Stimulated activated CD4-positive, alpha-beta T cell treated with anti-CD3 and anti-CD28 coated beads, Interleukin-2, amount 100 ng/mL, for 24 hours (primary cell): ENCODE measurements at regions not wholly inside any gene's neighbourhood (a gene's known extent, or its start where the extent isn't known, plus 50 kb on each side); places are given as distances from the start of the nearest gene placed in this dataset.
"Not testable (repeated sequence)": the region's sequence is repeated elsewhere in the genome, so short reads cannot be mapped to it uniquely, and the experiment has no call there.

Experiments used
- DNase-seq, 2 donors: peaks; one replicate each; pipeline ENCODE4 v3.0.0-alpha.2; 2020

GRCh38 chr19:23984911-23985310 is 70.2 kb downstream of the ZNF726 start:
- DNase-seq = not testable (repeated sequence)

GRCh38 chr19:23986623-23987022 is 71.9 kb downstream of the ZNF726 start:
- DNase-seq = no peak

- no peak for DNase-seq
Observed at GRCh38 chr19:23991170-23991569, 76.5 kb downstream of the ZNF726 start.

GRCh38 chr19:23992348-23992747 is 77.7 kb downstream of the ZNF726 start:
- no peak for DNase-seq

GRCh38 chr19:23993440-23993839 is 78.8 kb downstream of the ZNF726 start:
- no peak for DNase-seq

- no peak for DNase-seq
Observed at GRCh38 chr19:23996549-23996948, 81.9 kb downstream of the ZNF726 start.

- no peak for DNase-seq
Observed at GRCh38 chr19:23998568-23998967, 83.9 kb downstream of the ZNF726 start.

- DNase-seq = no peak
Observed at GRCh38 chr19:23999821-24000610, 85.3 kb downstream of the ZNF726 start.

GRCh38 chr19:24000656-24001055 is 86.0 kb downstream of the ZNF726 start:
- DNase-seq = no peak

- DNase-seq = no peak
Observed at GRCh38 chr19:24002256-24002945, 84.6 kb upstream of the ZNF254 start.

GRCh38 chr19:24003537-24003936 is 83.5 kb upstream of the ZNF254 start:
- no peak for DNase-seq

- no peak for DNase-seq
Observed at GRCh38 chr19:24004166-24004565, 82.8 kb upstream of the ZNF254 start.

GRCh38 chr19:24029941-24030636 is 56.9 kb upstream of the ZNF254 start:
- DNase-seq = no peak

- no peak for DNase-seq
Observed at GRCh38 chr19:24032651-24033050, 54.3 kb upstream of the ZNF254 start.

GRCh38 chr19:24033301-24033962 is 53.6 kb upstream of the ZNF254 start:
- peak; percentile 80 to 84 for DNase-seq

GRCh38 chr19:24033963-24034342 is 53.0 kb upstream of the ZNF254 start:
- peak in 1 of 2 donors; percentile 40 for DNase-seq

- not testable (repeated sequence) for DNase-seq
Observed at GRCh38 chr19:24035261-24035880, 51.6 kb upstream of the ZNF254 start.
